ENCODE measurements at regions not wholly inside any gene's neighbourhood (a gene's known extent, or its start where the extent isn't known, plus 50 kb on each side); places are given as distances from the start of the nearest gene placed in this dataset.
"Not testable (repeated sequence)": the region's sequence is repeated elsewhere in the genome, so short reads cannot be mapped to it uniquely, and the experiment has no call there.

- DNase-seq (ENCODE audit: low spot score): no peak
These were observed 1262.7 kb upstream of the NRXN1 start for GRCh38 chr2:52294628-52295027.

GRCh38 chr2:52292801-52293200 is 1260.9 kb upstream of the NRXN1 start:
- DNase-seq (ENCODE audit: low spot score): no peak

DNA sequence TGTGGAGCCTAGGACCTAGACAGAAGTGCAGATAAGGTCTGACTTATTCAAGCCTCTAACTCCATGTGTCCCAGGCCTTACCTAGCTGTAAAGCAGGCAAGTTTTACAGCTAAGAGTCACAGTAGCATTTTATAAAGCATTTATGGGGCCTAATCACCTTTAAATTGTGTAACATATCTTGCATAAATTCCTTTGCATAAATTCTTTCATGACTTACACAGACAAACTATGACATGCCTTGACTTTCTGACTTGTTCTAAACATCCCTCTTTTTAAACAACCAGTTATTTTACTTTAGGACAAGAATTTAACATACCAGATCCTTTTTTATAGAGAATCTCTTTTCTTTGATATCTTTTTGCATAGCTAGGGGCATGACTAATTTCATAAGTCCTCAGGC is 1257.8 kb upstream of the NRXN1 start:
- no peak for DNase-seq (ENCODE audit: low spot score)

GRCh38 chr2:52288596-52288995 is 1256.7 kb upstream of the NRXN1 start:
- DNase-seq (ENCODE audit: low spot score): no peak

- peak; percentile 23 for DNase-seq (ENCODE audit: low spot score)
These were observed 1238.0 kb upstream of the NRXN1 start for GRCh38 chr2:52269696-52270485.

DNA sequence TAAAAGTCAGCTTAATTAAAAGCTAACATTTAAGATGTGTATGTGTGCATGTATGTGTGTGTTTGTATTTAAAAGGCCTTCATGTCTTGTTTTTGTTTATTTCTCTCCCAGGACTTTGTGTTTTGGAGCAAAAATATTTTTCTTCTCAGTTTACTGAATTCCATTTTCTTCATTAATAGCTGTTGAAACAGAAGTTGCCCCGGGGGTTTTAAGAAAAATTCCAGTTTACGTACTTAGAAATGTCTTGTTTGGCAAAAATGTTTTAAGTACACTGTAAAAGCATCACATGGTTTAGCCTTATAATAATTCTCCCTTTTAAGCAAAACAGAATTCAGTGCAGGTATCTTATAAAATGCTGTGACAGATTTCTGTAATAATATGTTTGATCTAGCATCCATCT is 1233.0 kb upstream of the NRXN1 start:
- no peak for DNase-seq (ENCODE audit: low spot score)

GRCh38 chr2:52264488-52264887 is 1232.6 kb upstream of the NRXN1 start:
- DNase-seq (ENCODE audit: low spot score): no peak

DNA sequence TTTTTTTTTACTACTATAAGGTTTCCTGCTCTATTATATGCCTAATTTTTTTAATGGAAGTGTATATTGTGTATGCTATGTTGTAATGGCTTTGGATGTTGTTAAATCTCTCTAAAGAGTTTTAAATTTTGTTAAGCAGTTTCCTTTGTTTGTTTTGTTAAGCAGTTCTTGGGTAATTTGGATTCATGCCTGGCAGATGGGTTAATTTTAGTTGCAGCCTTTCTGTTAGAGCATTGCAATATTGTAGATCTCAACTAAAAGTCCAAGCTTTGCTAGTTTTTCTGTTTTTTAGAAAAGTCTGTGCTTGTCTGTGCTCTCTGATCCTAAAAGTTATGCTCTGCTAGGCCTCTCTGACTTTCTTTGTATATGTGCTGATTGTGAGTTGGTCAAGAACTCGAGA is 1229.0 kb upstream of the NRXN1 start:
- no peak for DNase-seq (ENCODE audit: low spot score)

- not testable (repeated sequence) for DNase-seq (ENCODE audit: low spot score)
These were observed 1227.0 kb upstream of the NRXN1 start for GRCh38 chr2:52258967-52259366.

DNA sequence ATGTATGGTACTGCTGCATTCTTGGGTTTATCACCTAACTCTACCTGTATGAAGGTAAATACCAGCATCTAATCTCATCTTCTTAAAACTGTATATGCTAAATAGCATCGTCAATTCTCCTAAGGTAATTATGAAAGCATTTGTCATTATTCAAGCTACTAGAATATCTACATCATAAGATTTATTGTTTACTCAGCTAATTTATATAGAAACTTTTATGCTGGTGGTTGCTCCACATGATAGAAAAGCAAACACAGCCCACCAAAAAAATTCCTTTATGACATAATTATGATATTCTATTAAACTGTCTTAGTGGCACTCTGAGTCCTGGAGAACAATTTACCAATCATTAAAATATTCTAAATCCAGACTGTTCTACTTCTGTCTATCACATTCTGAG is 1226.1 kb upstream of the NRXN1 start:
- DNase-seq (ENCODE audit: low spot score): no peak

DNA sequence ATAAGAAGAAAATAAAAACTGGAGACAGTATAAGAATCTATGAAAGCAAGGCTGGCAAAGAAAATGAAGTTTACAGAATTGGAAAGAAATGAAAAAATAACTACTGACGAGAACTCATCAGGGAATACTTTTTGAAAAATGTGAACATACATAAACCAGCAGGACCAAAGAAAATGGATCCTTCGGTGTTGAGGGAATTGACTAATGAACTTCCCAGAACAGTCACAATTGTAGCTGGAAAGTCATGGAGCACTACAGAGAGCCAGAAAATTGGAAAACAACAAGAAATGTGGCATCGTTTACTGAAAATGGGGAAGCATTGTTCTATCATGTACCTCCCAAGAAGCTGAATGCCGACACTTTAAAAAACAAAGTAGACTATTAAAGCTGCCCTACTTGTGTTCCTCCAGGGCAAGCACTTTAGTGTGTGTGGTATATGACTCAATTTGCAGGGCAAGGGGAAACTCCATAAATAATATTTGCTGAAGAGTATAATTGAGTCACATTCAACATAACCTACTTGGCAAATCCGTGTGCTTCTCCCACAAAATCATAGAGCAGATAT is 1221.6 kb upstream of the NRXN1 start:
- no peak for DNase-seq (ENCODE audit: low spot score)

DNA sequence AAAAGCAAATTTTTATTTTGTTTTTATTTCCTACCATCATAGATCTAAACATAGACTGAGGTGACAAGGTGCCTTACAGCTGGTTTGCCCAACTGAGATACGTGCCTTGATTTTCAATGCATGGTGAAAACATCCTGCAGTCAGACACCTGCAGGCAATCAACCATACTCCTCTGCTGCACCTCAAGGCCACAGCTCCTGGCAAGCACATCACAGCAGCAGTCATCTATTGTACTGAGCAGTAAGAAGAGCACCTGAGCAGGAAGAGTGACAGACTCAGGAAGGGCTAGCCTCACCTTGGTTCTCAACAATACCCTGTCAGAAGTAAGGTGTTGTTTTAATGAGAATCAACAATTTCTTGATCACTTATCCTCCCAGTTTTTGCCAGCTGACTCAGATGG is 1206.8 kb upstream of the NRXN1 start:
- DNase-seq (ENCODE audit: low spot score): no peak

DNA sequence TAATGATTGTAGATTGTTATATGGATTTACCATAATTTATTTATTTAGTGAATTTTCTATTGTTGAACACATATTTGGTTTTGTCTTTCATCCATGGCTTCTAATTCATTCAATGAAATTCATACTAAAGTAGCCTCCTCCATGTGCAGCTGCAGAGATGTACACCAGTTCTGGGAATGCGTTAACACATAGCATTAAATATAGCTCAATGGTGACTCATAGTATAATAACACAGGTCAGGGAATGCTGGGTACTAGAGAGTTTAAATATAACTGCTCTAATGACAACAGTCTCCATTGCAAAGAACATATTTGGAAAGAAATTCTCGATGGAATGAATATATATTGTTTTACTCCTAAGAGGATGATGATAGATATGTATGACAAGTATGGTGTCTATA is 1190.2 kb upstream of the NRXN1 start:
- DNase-seq (ENCODE audit: low spot score): peak; percentile 4

DNA sequence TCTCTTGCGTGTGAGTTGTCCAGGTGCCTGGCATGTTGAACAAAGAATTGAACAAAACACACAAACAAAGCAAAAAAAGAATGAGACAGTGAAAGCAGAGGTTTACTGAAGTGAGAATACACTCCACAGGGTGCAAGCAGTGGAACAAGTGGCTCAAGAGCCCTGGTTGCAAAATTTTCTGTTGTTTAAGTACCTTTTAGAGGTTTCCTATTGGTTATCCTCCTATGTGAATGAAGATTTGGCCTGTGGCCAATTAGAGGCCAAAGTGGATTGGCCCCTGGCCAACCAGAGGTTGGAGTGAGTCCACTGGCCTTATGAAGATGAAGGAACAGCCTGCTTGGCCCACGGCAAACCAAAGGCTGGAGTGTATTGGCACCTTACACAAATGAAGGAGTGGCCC is 1188.5 kb upstream of the NRXN1 start:
- DNase-seq (ENCODE audit: low spot score): no peak

DNA sequence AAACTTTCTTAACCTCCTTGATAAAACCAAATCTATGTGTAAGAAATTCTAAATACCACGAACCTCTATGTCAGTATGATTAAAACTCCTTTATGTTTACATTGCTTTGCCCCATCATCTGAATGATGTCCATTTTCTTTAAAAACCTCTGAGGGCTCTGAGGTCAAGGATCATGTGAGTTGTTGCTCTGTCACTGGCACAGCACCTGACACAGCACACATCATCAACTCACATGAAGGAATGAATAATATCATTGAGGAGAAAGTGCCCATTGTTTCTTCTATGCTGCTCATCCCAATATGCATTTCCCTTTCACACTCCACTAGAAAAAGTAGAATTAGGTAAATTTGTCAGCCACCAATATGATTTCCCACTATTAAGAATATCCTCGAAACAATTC is 1178.7 kb upstream of the NRXN1 start:
- no peak for DNase-seq (ENCODE audit: low spot score)

DNA sequence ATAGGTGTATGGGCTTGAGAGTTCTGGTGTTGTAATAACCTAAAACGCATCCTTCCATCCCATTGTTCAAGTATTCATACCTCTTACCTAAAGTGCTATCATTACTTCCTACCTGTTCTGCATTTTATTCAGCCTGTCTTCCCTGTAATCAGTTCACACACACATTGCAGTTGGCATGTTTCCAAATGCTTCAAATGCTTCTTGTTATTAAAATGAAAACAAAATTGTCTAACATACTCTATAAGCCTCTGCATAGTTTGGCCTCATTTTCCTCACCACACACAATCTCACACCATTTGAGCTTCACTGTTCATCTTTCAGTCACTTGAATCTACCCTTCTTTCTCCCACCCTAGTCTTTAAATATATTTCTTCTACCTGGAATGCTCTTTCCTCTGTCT is 1178.2 kb upstream of the NRXN1 start:
- DNase-seq (ENCODE audit: low spot score): no peak

DNA sequence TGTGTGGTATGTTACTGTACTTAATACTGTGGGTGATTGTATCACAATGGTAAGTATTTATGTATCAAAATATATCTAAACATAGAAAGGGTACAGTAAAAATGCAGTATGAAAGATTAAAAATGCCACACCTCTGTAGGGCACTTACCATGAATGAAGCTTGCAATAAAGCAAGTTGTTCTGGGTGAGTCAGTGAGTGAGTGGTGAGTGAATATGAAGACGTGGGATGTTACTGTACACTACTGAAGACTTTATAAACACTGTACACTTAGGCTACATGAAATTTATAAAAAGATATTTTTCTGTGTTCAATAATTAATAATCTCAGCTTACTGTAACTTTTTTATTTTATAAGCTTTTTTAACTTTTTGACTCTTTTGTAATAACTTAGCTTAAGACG is 1162.4 kb upstream of the NRXN1 start:
- DNase-seq (ENCODE audit: low spot score): no peak

GRCh38 chr2:52193804-52194203 is 1161.9 kb upstream of the NRXN1 start:
- DNase-seq (ENCODE audit: low spot score): no peak

DNA sequence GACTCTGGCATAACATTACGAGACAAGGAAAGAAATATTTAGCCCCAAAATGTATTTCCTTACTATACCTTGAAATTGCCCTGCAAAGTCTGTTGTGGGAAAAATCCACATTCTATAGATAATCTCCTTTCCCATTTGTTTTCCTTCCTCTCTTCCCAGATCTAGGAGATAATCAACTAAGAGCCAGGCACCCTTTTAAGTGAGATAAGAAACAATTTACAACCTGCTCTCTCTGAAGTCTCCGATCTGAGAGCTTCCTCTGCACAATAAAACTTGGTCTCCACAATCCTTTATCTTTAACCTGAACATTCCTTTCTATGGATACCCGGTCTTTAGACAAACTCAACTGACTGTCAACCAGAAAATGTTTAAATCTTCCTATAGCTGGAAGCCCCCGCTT is 1160.7 kb upstream of the NRXN1 start:
- DNase-seq (ENCODE audit: low spot score): no peak

DNA sequence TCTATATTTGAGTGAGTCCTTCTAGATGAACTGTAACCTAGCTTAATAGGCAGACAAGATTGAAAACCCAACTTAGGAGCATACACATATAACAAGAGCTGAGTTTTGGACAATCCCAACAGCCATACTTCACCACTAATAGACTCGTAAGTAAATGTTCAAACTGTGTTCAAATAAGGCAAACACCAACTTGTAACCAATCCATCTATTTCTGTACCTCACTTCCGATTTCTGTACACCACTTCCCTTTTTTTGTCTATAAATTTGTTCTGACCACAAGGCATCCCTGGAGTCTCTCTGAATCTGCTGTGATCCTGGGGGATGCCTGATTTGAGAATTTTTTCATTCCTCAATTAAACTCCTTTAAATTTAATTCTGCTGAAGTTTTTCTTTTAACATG is 1149.1 kb upstream of the NRXN1 start:
- DNase-seq (ENCODE audit: low spot score): no peak

GRCh38 chr2:52178845-52179244 is 1146.9 kb upstream of the NRXN1 start:
- no peak for DNase-seq (ENCODE audit: low spot score)

DNA sequence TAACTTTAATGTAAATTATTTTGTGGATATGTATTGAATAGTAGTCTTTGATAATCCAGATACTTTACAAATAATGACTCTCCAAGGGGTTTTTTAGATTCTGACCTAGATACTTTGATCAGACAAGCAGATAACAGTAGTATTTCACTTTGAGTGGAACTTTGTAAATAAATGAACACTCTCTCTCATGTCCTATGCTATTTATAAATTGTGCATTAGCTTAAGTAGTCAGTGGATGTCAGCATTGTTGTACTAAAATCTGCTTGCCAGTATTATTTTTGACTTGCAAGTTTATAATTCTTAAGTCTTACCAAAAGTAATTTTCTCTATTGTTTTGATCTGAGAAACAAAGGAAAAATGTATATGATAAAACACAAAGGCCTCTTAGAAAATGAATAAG is 1113.1 kb upstream of the NRXN1 start:
- no peak for DNase-seq (ENCODE audit: low spot score)

GRCh38 chr2:52144590-52144989 is 1112.7 kb upstream of the NRXN1 start:
- no peak for DNase-seq (ENCODE audit: low spot score)

DNA sequence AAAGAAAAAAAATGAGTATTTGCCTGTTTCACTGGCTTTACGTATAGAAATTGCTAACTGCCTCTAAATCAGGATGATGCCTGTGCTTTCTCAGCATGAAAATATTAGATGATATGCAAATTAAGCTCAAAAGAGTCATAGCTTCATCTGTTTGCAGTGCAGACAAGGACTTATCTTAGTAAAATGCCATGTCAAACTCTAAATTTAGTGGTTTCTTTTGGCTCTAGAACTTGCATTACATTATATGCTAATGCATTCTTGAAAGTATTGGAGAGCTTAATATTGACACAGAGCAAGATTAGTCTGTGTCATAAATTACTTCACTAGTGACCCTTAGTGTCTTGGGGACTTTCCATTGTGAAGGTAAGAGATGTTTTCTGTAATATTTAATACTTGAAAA is 1109.1 kb upstream of the NRXN1 start:
- DNase-seq (ENCODE audit: low spot score): no peak
